GM21737 (cell line): ENCODE measurements at regions not wholly inside any gene's neighbourhood (a gene's known extent, or its start where the extent isn't known, plus 50 kb on each side); places are given as distances from the start of the nearest gene placed in this dataset.
"Not testable (repeated sequence)": the region's sequence is repeated elsewhere in the genome, so short reads cannot be mapped to it uniquely, and the experiment has no call there.

Source experiments
- ATAC-seq: cut with Tn5 transposase; IDR thresholded peaks from one replicate; pipeline ENCODE4 v1.9.1; 2021; ENCODE audit warnings: mild to moderate bottlenecking, moderate library complexity; ENCODE audit not compliant: unreplicated experiment

DNA sequence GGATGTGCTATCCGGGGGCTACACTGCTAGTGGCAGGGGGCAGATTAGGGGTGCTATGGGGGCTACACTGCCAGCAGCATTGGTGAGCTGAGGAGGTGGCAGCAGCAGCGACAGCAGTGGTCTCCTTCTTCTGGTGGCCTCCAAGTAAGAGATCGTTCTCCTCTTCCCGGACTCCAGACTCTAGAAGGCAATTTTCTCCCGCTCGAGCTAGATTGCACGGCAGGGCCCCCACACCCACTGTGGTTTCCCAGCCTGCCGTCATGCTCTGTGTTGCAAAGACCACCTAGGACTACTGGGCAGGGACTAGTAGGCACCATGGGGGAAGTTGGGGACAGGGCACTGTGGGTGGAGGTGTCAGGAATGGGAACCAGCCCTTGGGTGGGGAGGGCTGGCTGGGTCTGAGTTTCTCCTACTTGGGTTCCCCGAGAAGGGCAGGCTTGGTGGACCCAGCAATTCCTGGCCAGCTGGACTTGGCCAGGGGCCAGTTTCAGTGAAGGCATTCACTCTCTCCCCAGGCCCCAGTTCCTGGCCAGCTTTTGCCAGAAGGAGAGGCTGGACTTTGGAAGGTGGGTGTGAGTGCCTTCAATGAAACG, 203.4 kb upstream of the WSB1 start:
- ATAC-seq = not testable (repeated sequence)

- ATAC-seq = no peak
Measured at GRCh38 chr17:27091043-27091497, 202.8 kb upstream of the WSB1 start.

- ATAC-seq = not testable (repeated sequence)
Measured at GRCh38 chr17:27094179-27094578, 199.7 kb upstream of the WSB1 start.

DNA sequence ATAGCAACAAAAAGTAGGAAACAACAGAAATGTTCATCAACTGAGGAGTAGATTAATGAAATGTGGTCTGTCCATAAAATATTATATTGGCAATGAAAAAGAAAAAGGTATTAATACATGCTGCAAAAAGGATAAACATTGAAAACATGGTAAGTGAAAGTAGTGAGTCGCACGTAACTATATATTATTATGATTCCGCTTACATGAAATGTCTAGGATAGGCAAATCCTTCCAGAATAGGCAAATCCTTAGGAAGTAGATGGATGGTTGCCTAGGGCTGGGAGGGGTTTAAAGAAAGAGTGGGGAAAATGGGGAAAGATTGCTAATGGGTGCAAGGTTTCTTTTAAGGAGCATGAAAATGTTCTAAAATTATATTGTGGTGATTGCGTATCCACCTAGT, 198.1 kb upstream of the WSB1 start:
- ATAC-seq = not testable (repeated sequence)

- ATAC-seq = not testable (repeated sequence)
Measured at GRCh38 chr17:27099266-27099665, 194.6 kb upstream of the WSB1 start.

DNA sequence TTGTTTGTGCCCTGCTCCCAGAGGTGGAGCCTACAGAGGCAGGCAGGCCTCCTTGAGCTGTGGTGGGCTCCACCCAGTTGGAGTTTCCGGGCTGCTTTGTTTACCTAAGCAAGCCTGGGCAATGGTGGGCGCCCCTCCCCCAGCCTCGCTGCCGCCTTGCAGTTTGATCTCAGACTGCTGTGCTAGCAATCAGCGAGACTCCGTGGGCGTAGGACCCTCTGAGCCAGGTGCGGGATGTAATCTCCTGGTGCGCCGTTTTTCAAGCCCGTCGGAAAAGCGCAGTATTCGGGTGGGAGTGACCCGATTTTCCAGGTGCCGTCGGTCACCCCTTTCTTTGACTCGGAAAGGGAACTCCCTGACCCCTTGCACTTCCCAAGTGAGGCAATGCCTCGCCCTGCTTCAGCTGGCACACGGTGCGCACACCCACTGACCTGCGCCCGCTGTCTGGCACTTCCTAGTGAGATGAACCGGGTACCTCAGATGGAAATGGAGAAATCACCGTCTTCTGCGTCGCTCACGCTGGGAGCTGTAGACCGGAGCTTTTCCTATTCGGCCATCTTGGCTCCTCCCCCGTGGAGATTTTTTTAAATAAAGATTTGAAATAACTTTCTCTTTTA, 189.2 kb upstream of the WSB1 start:
- not testable (repeated sequence) for ATAC-seq

GRCh38 chr17:27105636-27106035, 188.3 kb upstream of the WSB1 start:
- ATAC-seq = no peak

DNA sequence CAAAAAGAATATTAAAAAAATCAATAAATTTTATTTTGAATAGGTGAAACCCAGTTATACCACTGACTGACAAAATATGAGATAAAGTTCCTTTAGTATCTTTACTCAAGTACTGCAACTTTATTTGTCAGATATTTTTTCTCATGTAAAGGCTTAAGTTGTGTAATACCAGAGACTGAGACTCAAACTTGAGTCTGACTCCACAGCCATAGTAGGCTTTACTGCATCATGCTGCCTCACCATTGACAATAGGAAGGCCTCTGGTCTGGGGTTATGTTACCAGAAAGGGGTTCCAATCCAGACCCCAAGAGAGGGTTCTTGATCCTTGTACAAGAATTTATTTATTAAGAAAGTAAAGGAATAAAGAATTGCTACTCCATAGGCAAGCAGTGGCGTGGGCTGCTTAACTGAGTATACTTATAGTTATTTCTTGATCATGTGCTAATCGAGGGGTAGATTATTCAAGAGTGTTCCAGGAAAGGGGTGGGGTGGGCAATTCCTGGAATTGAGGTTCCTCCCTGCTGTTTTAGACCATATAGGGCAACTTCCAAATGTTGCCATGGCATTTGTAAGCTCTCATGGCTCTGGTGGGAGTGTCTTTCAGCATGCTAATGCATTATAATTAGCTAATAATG, 187.4 kb upstream of the WSB1 start:
- no peak for ATAC-seq

DNA sequence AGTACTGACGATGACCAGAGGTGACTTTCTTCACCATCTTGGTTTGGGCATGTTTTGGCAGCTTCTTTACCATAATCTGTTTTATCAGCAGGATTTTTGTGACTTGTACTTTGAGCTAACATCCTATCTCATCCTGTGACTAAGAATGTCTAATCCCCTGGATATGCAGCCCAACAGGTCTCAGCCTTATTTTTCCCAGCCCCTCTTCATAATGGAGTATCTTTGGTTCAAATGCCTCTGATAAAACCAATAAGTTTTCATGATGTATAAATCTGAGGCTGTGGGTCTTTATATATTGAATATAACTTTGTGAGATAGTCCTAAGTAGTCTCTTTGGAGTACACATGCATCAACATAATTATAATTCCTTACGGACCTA, 186.9 kb upstream of the WSB1 start:
- no peak for ATAC-seq

- ATAC-seq = not testable (repeated sequence)
Measured at GRCh38 chr17:27107386-27108328, 186.3 kb upstream of the WSB1 start.

GRCh38 chr17:27109346-27109745, 184.6 kb upstream of the WSB1 start:
- ATAC-seq = no peak

DNA sequence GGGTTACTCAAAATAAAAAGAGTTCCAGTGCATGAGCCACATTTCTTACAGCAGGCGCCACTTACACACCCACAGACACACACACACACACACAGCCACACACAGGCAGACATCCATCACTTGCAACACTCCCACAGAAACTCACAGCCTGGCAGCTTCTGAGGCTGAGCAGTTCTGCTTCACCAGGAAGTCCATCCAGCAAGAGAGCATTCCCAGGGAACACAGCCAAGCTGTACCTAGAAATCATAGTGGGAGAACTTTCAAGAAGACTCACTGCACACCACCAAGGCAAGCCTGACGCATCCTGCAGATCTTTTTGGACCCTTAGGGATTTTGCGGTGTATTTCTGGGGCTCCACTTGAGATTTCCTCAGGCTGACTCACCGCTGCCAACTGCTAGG, 140.9 kb upstream of the WSB1 start:
- no peak for ATAC-seq

GRCh38 chr17:27155866-27156265, 138.0 kb upstream of the WSB1 start:
- no peak for ATAC-seq

DNA sequence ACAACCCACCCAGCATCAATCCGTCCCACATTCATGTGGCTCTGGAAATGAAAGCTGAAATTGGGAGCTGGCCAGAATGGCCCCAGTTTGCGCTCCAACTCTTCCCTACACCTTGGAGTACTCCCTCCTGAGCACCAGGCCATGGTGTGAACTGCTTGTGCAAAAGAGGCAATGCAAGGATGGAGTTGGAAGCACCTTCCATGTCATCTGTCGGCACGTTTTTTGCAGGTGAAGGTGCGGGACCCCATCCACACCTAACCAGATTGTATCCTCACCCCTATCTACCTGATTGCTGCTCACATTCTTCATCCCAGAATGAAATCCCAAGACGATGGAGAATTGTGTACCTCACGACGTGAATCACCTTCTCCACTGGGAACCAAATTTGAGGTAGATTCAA, 136.6 kb upstream of the WSB1 start:
- ATAC-seq = no peak

DNA sequence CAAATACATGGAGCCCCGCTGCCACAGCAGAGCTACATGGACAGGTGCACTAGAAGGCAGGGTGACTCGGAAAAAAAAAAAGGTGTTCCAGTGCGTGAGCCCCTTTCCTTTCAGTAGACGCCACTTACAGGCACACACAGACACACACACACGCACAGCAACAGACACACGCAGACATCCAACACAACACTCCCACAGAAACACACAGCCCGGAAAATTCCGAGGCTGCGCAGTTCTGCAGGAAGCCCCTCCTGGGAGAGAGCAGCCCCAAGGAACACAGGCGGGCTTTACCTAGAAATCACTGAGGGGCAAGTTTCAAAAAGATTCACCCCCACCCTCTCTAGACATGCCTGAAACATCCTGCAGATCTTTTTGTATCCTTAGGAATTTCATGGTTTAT, 136.0 kb upstream of the WSB1 start:
- ATAC-seq = no peak

DNA sequence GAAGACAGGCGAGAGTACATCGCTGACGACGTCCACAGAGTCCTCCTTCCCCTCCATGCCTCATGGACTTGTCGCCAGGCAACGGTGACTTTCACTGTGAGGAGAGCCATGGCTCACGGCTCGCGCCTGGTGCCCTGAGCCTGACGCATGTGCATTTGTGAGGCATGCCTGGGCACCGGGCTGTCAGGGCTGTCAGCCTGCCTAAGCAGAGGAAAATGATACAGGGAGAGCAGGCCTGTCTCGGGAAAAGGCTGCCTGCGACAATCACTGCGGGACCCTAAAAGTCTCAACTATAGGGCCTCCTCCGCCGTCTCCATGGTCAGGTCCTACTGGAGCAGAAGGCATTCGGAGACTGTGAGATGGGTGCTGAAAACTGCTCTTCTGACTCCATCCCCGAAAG, 135.5 kb upstream of the WSB1 start:
- ATAC-seq = no peak

GRCh38 chr17:27180322-27180721, 113.6 kb upstream of the WSB1 start:
- ATAC-seq = no peak

GRCh38 chr17:27181379-27181925, 112.5 kb upstream of the WSB1 start:
- not testable (repeated sequence) for ATAC-seq

DNA sequence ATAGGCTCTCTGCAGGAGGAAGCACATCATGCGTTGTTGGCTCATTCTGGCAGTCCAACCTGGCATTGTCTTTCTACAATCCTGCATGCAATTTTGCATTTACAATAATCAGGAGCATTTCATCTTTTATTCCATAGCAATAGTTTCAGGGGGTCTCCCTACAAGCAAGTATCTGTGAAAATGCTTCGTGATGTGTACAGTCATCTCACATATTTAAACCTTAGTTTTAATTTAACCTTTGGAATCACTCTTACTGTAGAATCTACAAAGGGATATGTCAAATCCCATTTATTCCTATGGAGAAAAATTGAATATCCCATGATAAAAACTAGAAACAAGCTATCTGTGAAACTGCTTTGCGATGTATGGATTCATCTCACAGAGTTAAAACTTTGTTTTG, 112.0 kb upstream of the WSB1 start:
- no peak for ATAC-seq

GRCh38 chr17:27197505-27197904, 96.4 kb upstream of the WSB1 start:
- not testable (repeated sequence) for ATAC-seq

GRCh38 chr17:27199948-27200347, 94.0 kb upstream of the WSB1 start:
- ATAC-seq = no peak
